Right forelimb (tissue), 1 donor: ENCODE measurements at regions not wholly inside any gene's neighbourhood (a gene's known extent, or its start where the extent isn't known, plus 50 kb on each side); places are given as distances from the start of the nearest gene placed in this dataset.

Source experiments
- DNase-seq: peaks from one replicate; pipeline ENCODE4 v3.0.0-alpha.2; 2018

- no peak for DNase-seq
These were observed 191.9 kb upstream of the LRIG1 start for GRCh38 chr3:66692766-66693150.

GRCh38 chr3:66693461-66694031 lies 192.7 kb upstream of the LRIG1 start:
- peak; percentile 70 for DNase-seq

- no peak for DNase-seq
These were observed 201.3 kb upstream of the LRIG1 start for GRCh38 chr3:66702126-66702525.

GRCh38 chr3:66703501-66703900 lies 202.7 kb upstream of the LRIG1 start:
- DNase-seq = no peak

GRCh38 chr3:66705076-66705475 lies 204.3 kb upstream of the LRIG1 start:
- no peak for DNase-seq

GRCh38 chr3:66706890-66707289 lies 206.1 kb upstream of the LRIG1 start:
- no peak for DNase-seq

- DNase-seq = no peak
These were observed 208.7 kb upstream of the LRIG1 start for GRCh38 chr3:66709532-66709931.

- no peak for DNase-seq
These were observed 211.4 kb upstream of the LRIG1 start for GRCh38 chr3:66712210-66712609.

GRCh38 chr3:66713921-66714320 lies 213.1 kb upstream of the LRIG1 start:
- no peak for DNase-seq

GRCh38 chr3:66715806-66716205 lies 215.0 kb upstream of the LRIG1 start:
- no peak for DNase-seq

- no peak for DNase-seq
These were observed 217.0 kb upstream of the LRIG1 start for GRCh38 chr3:66717806-66718205.

- DNase-seq = no peak
These were observed 219.1 kb upstream of the LRIG1 start for GRCh38 chr3:66719796-66720356.

GRCh38 chr3:66720508-66720907 lies 219.7 kb upstream of the LRIG1 start:
- DNase-seq = no peak

- no peak for DNase-seq
These were observed 221.9 kb upstream of the LRIG1 start for GRCh38 chr3:66722675-66723074.

- no peak for DNase-seq
These were observed 222.4 kb upstream of the LRIG1 start for GRCh38 chr3:66723231-66723630.

- no peak for DNase-seq
These were observed 229.0 kb upstream of the LRIG1 start for GRCh38 chr3:66729687-66730393.

GRCh38 chr3:66738625-66739365 lies 238.0 kb upstream of the LRIG1 start:
- no peak for DNase-seq

- no peak for DNase-seq
These were observed 239.4 kb upstream of the LRIG1 start for GRCh38 chr3:66740260-66740659.

- no peak for DNase-seq
These were observed 243.7 kb upstream of the LRIG1 start for GRCh38 chr3:66744521-66744920.

GRCh38 chr3:66744986-66745385 lies 244.2 kb upstream of the LRIG1 start:
- no peak for DNase-seq

GRCh38 chr3:66747261-66747660 lies 246.4 kb upstream of the LRIG1 start:
- DNase-seq = no peak

- no peak for DNase-seq
These were observed 246.9 kb upstream of the LRIG1 start for GRCh38 chr3:66747696-66748095.

GRCh38 chr3:66748175-66748876 lies 247.5 kb upstream of the LRIG1 start:
- no peak for DNase-seq
